ENCODE measurements at regions not wholly inside any gene's neighbourhood (a gene's known extent, or its start where the extent isn't known, plus 50 kb on each side); places are given as distances from the start of the nearest gene placed in this dataset.

DNA sequence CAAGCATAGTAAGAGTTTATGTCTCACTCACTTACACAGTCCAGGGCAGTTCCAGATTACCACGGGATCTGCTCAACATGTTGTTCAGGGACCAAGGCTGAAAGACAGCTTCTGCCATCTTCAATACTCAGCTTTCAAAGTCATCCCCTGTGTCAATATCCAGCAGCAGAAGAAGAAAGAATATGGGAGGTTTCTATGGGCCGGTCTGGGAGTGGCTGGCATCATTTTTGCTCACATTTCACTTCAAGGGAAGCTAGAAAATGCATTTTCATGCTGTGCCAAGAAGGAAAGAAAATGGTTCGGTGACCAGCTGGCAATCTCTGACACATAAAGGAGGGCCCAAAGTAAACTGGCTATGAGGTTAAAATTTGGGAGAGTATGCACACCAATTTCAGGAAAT, 211.5 kb upstream of the KLF3 start:
- Histone ChIP-seq H3K4me3 (no peak overlapping the region), H3K27me3 (no peaks in the 10 kb centered on the region), H3K4me1 (no peaks in the 10 kb centered on the region), H3K27ac (no peak overlapping the region), H3K9me3 (peaks cover 0 to 2% (median 0%) of the 10 kb centered on the region in 11 donors), H3K36me3 (no peaks in the 10 kb centered on the region)
- no peak for ATAC-seq
- no peak for DNase-seq
- TF ChIP-seq, protein P1, sequence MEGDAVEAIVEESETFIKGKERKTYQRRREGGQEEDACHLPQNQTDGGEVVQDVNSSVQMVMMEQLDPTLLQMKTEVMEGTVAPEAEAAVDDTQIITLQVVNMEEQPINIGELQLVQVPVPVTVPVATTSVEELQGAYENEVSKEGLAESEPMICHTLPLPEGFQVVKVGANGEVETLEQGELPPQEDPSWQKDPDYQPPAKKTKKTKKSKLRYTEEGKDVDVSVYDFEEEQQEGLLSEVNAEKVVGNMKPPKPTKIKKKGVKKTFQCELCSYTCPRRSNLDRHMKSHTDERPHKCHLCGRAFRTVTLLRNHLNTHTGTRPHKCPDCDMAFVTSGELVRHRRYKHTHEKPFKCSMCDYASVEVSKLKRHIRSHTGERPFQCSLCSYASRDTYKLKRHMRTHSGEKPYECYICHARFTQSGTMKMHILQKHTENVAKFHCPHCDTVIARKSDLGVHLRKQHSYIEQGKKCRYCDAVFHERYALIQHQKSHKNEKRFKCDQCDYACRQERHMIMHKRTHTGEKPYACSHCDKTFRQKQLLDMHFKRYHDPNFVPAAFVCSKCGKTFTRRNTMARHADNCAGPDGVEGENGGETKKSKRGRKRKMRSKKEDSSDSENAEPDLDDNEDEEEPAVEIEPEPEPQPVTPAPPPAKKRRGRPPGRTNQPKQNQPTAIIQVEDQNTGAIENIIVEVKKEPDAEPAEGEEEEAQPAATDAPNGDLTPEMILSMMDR (IDR thresholded peaks at IDR 0.05) = no peak
- WGBS, 2 donors = 82 to 87% methylated on average over 3 of the region's 3 CpGs
- intact Hi-C loops (cut with DNase I) = no loop called here

DNA sequence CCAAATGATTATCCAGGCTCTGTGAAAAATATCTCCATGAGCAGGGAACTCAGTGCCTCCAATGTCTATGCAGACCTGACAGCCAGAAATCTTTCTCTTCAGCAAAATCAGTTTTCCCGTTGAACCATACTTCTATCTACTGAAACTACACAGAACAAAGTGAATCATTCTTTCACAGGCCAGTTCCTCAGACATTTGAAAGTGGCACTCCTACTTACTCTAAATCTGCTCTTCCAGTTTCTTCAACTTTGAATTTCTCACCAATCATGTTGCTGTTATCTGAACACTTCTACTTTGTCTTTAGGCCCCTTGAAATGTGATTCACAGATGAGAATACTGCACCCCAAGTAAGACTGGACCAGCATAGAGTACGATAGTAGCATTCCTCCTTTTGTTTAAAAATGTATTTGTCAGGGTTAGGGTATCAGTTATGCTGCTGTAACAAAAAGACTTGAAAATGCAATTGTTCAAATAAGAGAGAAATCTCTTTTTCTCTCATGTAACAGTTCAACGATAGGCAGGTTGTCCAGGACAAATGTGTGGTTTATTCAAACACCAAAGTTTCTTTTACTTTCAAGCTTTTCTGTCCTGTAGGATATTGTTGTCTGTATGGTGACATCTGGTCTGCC, 210.6 kb upstream of the KLF3 start:
- Histone ChIP-seq H3K4me1 (no peaks in the 10 kb centered on the region), H3K27ac (no peak overlapping the region), H3K9me3 (peaks cover 0 to 2% (median 0%) of the 10 kb centered on the region in 11 donors), H3K27me3 (no peaks in the 10 kb centered on the region), H3K36me3 (no peaks in the 10 kb centered on the region), H3K4me3 (no peak overlapping the region)
- ATAC-seq (no peak), DNase-seq (no peak)
- intact Hi-C loops (cut with DNase I) = no loop called here
- TF ChIP-seq, protein P1 (IDR thresholded peaks at IDR 0.05) = no peak
- WGBS, 2 donors = 93 to 97% methylated on average over 3 of the region's 3 CpGs

DNA sequence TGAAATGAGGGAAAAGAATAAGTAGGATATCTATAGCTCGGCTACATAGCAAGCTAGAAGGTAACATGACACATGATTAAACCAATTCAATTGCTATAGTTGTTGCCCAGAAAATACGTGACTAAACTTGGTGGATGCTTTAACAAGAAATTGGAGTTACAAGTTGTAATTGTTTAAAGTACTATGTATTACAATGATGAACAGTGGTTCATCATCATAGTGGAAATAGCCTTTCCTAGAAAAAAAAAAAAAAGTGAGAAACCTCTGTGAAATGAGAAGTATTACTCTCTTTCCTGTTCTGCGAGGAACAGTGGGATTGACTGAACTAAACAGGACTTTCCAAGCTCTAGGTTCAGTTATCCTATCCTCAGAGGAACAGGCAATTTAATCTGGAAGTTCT, 209.7 kb upstream of the KLF3 start:
- DNase-seq = no peak
- H3K9me3 ChIP-seq = peaks cover 0 to 2% (median 0%) of the 10 kb centered on the region in 11 donors
- H3K36me3 ChIP-seq = no peaks in the 10 kb centered on the region
- H3K27me3 ChIP-seq = no peaks in the 10 kb centered on the region
- intact Hi-C loops (cut with DNase I) = no loop called here
- TF ChIP-seq, protein P1 (IDR thresholded peaks at IDR 0.05) = no peak
- H3K27ac ChIP-seq = no peak overlapping the region
- no peaks in the 10 kb centered on the region for H3K4me1 ChIP-seq
- H3K4me3 ChIP-seq = no peak overlapping the region
- 74 to 92% methylated on average over 3 of the region's 3 CpGs for WGBS, 2 donors
- ATAC-seq = no peak

DNA sequence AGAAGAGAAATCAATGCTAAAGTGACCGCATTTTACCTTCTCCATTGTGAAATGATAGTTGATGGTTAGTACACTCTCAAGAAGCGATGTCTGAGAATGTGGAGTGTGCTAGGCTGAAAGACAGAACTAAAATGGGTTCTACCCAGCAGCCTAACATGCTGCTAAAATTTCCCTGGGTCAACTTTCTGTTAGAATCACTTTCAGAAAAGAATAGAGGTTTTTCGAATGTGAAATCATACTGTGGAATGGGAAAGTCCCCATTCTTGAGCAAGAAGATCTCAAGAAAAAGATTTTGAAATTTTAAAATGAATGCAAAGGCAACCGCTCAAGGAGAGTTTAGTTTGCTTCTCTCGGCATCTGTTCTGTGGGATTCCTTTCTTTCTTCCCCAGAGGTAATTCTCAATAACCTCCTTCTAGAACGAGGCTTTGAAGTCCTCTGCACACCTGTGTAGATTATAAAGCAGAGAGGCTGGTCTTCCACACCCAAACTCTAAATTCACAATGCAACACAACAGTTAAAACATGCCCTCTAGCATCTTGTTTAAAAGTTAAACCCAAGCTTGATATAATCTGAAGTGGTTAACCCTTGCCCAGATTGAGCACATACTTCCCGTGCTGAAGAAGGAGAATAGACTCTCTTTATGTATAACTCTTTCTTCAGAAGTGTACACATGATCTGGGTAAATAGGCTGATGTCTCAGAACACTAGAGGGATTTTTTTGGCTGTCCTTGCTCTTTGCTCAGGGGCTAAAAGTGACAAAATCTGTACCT, 208.7 kb upstream of the KLF3 start:
- ATAC-seq = no peak
- TF ChIP-seq, protein P1 (IDR thresholded peaks at IDR 0.05) = no peak
- no peaks in the 10 kb centered on the region for H3K27me3 ChIP-seq
- H3K4me1 ChIP-seq = no peaks in the 10 kb centered on the region
- H3K27ac ChIP-seq = no peak overlapping the region
- no peak overlapping the region for H3K4me3 ChIP-seq
- WGBS, 2 donors = 86 to 92% methylated on average over 7 of the region's 7 CpGs
- H3K36me3 ChIP-seq = no peaks in the 10 kb centered on the region
- H3K9me3 ChIP-seq = peaks cover 0 to 2% (median 0%) of the 10 kb centered on the region in 11 donors
- no peak for DNase-seq
- intact Hi-C loops (cut with DNase I) = no loop called here

Data from heart right ventricle (tissue), 16 donors.